ENCODE measurements at regions not wholly inside any gene's neighbourhood (a gene's known extent, or its start where the extent isn't known, plus 50 kb on each side); places are given as distances from the start of the nearest gene placed in this dataset.

GRCh38 chr6:1547785-1548184 lies 61.9 kb upstream of the FOXC1 start:
- Histone ChIP-seq H3K27ac (replicated peaks in 1 of 4) (no peak overlapping the region), H3K4me1 (no peaks in the 10 kb centered on the region), H3K9me3 (no peaks in the 10 kb centered on the region), H3K36me3 (peaks cover 0 to 14% (median 6%) of the 10 kb centered on the region in 4 donors), H3K27me3 (peaks cover 0 to 3% (median 0%) of the 10 kb centered on the region in 4 donors), H3K4me3 (no peak overlapping the region)
- TF ChIP-seq POLR2A (IDR thresholded peaks at IDR 0.05; ENCODE audit: low read depth), result no peak
- no peak for TF ChIP-seq EP300 (IDR thresholded peaks at IDR 0.05)
- no peak for TF ChIP-seq CTCF (IDR thresholded peaks at IDR 0.05)
- TF ChIP-seq POLR2AphosphoS5 (IDR thresholded peaks at IDR 0.05), result no peak
- WGBS, result 74% methylated on average over 8 of the region's 8 CpGs
- no peak for DNase-seq (ENCODE audit: extremely low spot score)
- intact Hi-C loops (cut with DNase I), result no loop called here

- 92% methylated on average over 2 of the region's 2 CpGs for WGBS
- no peaks in the 10 kb centered on the region for H3K9me3 ChIP-seq
- peaks cover 0 to 12% (median 8%) of the 10 kb centered on the region in 4 donors for H3K4me1 ChIP-seq
- peaks cover 0 to 7% (median 3%) of the 10 kb centered on the region in 4 donors for H3K36me3 ChIP-seq
- no peak for TF ChIP-seq CTCF (IDR thresholded peaks at IDR 0.05)
- no peak for TF ChIP-seq POLR2AphosphoS5 (IDR thresholded peaks at IDR 0.05)
- no peak for TF ChIP-seq EP300 (IDR thresholded peaks at IDR 0.05)
- DNase-seq (ENCODE audit: extremely low spot score), result no peak
- H3K4me3 ChIP-seq, result no peak overlapping the region
- intact Hi-C loops (cut with DNase I), result no loop called here
- H3K27ac ChIP-seq (replicated peaks in 1 of 4), result no peak overlapping the region
- H3K27me3 ChIP-seq, result no peaks in the 10 kb centered on the region
Measured at GRCh38 chr6:1551249-1551648, 58.5 kb upstream of the FOXC1 start.

- H3K27me3 ChIP-seq, result no peaks in the 10 kb centered on the region
- H3K4me3 ChIP-seq, result no peak overlapping the region
- H3K36me3 ChIP-seq, result peaks cover 0 to 7% (median 3%) of the 10 kb centered on the region in 4 donors
- intact Hi-C loops (cut with DNase I), result no loop called here
- H3K4me1 ChIP-seq, result peaks cover 0 to 12% (median 8%) of the 10 kb centered on the region in 4 donors
- 65% methylated on average over 4 of the region's 4 CpGs for WGBS
- TF ChIP-seq CTCF (IDR thresholded peaks at IDR 0.05), result peak in 1 of 3 experiments; percentile 31
- TF ChIP-seq EP300 (IDR thresholded peaks at IDR 0.05), result no peak
- no peak overlapping the region for H3K27ac ChIP-seq (replicated peaks in 1 of 4)
- no peaks in the 10 kb centered on the region for H3K9me3 ChIP-seq
- no peak for DNase-seq (ENCODE audit: extremely low spot score)
Measured at GRCh38 chr6:1552296-1552761, 57.4 kb upstream of the FOXC1 start.

- DNase-seq (ENCODE audit: extremely low spot score), result no peak
- TF ChIP-seq EP300 (IDR thresholded peaks at IDR 0.05), result no peak
- no peak for TF ChIP-seq CTCF (IDR thresholded peaks at IDR 0.05)
- TF ChIP-seq POLR2A (IDR thresholded peaks at IDR 0.05; ENCODE audit: low read depth), result no peak
- no peak for TF ChIP-seq POLR2AphosphoS5 (IDR thresholded peaks at IDR 0.05)
- peak overlapping the region in 1 of 4 donors; percentile 56 for H3K4me3 ChIP-seq
- 91% methylated on average over 9 of the region's 9 CpGs for WGBS
- no peaks in the 10 kb centered on the region for H3K9me3 ChIP-seq
- peaks cover 0 to 12% (median 8%) of the 10 kb centered on the region in 4 donors for H3K4me1 ChIP-seq
- H3K27me3 ChIP-seq, result no peaks in the 10 kb centered on the region
- peaks cover 0 to 2% (median 0%) of the 10 kb centered on the region in 4 donors for H3K36me3 ChIP-seq
- no peak overlapping the region for H3K27ac ChIP-seq (replicated peaks in 1 of 4)
- intact Hi-C loops (cut with DNase I), result no loop called here
Measured at GRCh38 chr6:1553562-1554083, 56.1 kb upstream of the FOXC1 start.

- intact Hi-C loops (cut with DNase I), result no loop called here
- 73% methylated on average over 8 of the region's 8 CpGs for whole genome bisulfite sequencing
- Histone ChIP-seq H3K4me3 (peak overlapping the region; percentile 56 to 80 (median 62)), H3K27me3 (no peaks in the 10 kb centered on the region), H3K9me3 (no peaks in the 10 kb centered on the region), H3K4me1 (peaks cover 0 to 12% (median 8%) of the 10 kb centered on the region in 4 donors), H3K36me3 (no peaks in the 10 kb centered on the region), H3K27ac (replicated peaks in 1 of 4) (no peak overlapping the region)
- no peak for TF ChIP-seq EP300 (IDR thresholded peaks at IDR 0.05)
- DNase-seq (ENCODE audit: extremely low spot score), result no peak
Measured at GRCh38 chr6:1554141-1554475, 55.6 kb upstream of the FOXC1 start.
